ENCODE measurements at regions not wholly inside any gene's neighbourhood (a gene's known extent, or its start where the extent isn't known, plus 50 kb on each side); places are given as distances from the start of the nearest gene placed in this dataset.

GRCh38 chr15:66956672-66957430, 108.6 kb upstream of the SMAD3 start:
- no peak for ATAC-seq
- 92 to 95% methylated on average over 9 of the region's 9 CpGs for WGBS, 2 donors
- no peak for DNase-seq
- H3K9me3 ChIP-seq, result no peaks in the 10 kb centered on the region
- intact Hi-C loops (cut with DNase I), result loop anchor here (10.0 kb wide), 1 partner anchor 878 kb away; no protein-coding TSS in a partner anchor
- TF ChIP-seq CTCF (IDR thresholded peaks at IDR 0.05), result no peak
- no peak for TF ChIP-seq POLR2A (IDR thresholded peaks at IDR 0.05)
- H3K27ac ChIP-seq, result no peak overlapping the region
- no peaks in the 10 kb centered on the region for H3K36me3 ChIP-seq (replicated peaks in 1 of 2; ENCODE audit: insufficient read depth in 1 of 2, low read depth in 2 of 2)
- H3K4me1 ChIP-seq, result no peaks in the 10 kb centered on the region
- no peak overlapping the region for H3K4me3 ChIP-seq
- H3K27me3 ChIP-seq, result no peaks in the 10 kb centered on the region

GRCh38 chr15:66957431-66957720, 108.0 kb upstream of the SMAD3 start:
- ATAC-seq (no peak), DNase-seq (no peak)
- intact Hi-C loops (cut with DNase I), result loop anchor here (10.0 kb wide), 1 partner anchor 877 kb away; no protein-coding TSS in a partner anchor
- WGBS, 2 donors, result 80 to 100% methylated on average over 1 of the region's 1 CpG
- TF ChIP-seq POLR2A (IDR thresholded peaks at IDR 0.05) (no peak), CTCF (IDR thresholded peaks at IDR 0.05) (no peak)
- H3K36me3 ChIP-seq (replicated peaks in 1 of 2; ENCODE audit: insufficient read depth in 1 of 2, low read depth in 2 of 2), result no peaks in the 10 kb centered on the region
- no peak overlapping the region for H3K27ac ChIP-seq
- no peaks in the 10 kb centered on the region for H3K9me3 ChIP-seq
- no peaks in the 10 kb centered on the region for H3K27me3 ChIP-seq
- no peaks in the 10 kb centered on the region for H3K4me1 ChIP-seq
- H3K4me3 ChIP-seq, result no peak overlapping the region

GRCh38 chr15:66959066-66959465, 106.3 kb upstream of the SMAD3 start:
- WGBS, 2 donors, result 86 to 87% methylated on average over 9 to 10 of the region's 10 CpGs
- no peak for ATAC-seq

GRCh38 chr15:66959875-66960274, 105.5 kb upstream of the SMAD3 start:
- Histone ChIP-seq H3K36me3 (replicated peaks in 1 of 2; ENCODE audit: insufficient read depth in 1 of 2, low read depth in 2 of 2) (no peaks in the 10 kb centered on the region), H3K4me1 (no peaks in the 10 kb centered on the region), H3K4me3 (no peak overlapping the region), H3K9me3 (no peaks in the 10 kb centered on the region), H3K27ac (no peak overlapping the region), H3K27me3 (no peaks in the 10 kb centered on the region)
- DNase-seq (no peak), ATAC-seq (no peak)
- no peak for TF ChIP-seq CTCF (IDR thresholded peaks at IDR 0.05)
- TF ChIP-seq POLR2A (IDR thresholded peaks at IDR 0.05), result no peak
- intact Hi-C loops (cut with DNase I), result loop anchor here (10.0 kb wide), 1 partner anchor 875 kb away; no protein-coding TSS in a partner anchor
- WGBS, 2 donors, result 76 to 77% methylated on average over 3 of the region's 3 CpGs

More at GRCh38 chr15:66959066-66959465, 106.3 kb upstream of the SMAD3 start:
- Histone ChIP-seq H3K36me3 (replicated peaks in 1 of 2; ENCODE audit: insufficient read depth in 1 of 2, low read depth in 2 of 2) (no peaks in the 10 kb centered on the region), H3K27ac (no peak overlapping the region), H3K27me3 (no peaks in the 10 kb centered on the region), H3K4me3 (no peak overlapping the region), H3K4me1 (no peaks in the 10 kb centered on the region), H3K9me3 (no peaks in the 10 kb centered on the region)
- TF ChIP-seq CTCF (IDR thresholded peaks at IDR 0.05), result no peak
- no peak for TF ChIP-seq POLR2A (IDR thresholded peaks at IDR 0.05)
- no peak for DNase-seq
- intact Hi-C loops (cut with DNase I), result loop anchor here (10.0 kb wide), 1 partner anchor 876 kb away; no protein-coding TSS in a partner anchor

- intact Hi-C loops (cut with DNase I), result no loop called here
- H3K9me3 ChIP-seq, result no peaks in the 10 kb centered on the region
- no peak overlapping the region for H3K27ac ChIP-seq
- no peaks in the 10 kb centered on the region for H3K36me3 ChIP-seq (replicated peaks in 1 of 2; ENCODE audit: insufficient read depth in 1 of 2, low read depth in 2 of 2)
- no peaks in the 10 kb centered on the region for H3K4me1 ChIP-seq
- H3K4me3 ChIP-seq, result no peak overlapping the region
- TF ChIP-seq POLR2A (IDR thresholded peaks at IDR 0.05) (no peak), CTCF (IDR thresholded peaks at IDR 0.05) (no peak)
- H3K27me3 ChIP-seq, result no peaks in the 10 kb centered on the region
- DNase-seq (no peak), ATAC-seq (no peak)
- WGBS, 2 donors, result 95 to 96% methylated on average over 4 of the region's 4 CpGs
These were observed 104.9 kb upstream of the SMAD3 start for GRCh38 chr15:66960519-66960918.

Measured in body of pancreas (tissue), 4 donors.